HG03432 (cell line): ENCODE measurements at regions not wholly inside any gene's neighbourhood (a gene's known extent, or its start where the extent isn't known, plus 50 kb on each side); places are given as distances from the start of the nearest gene placed in this dataset.
"Not testable (repeated sequence)": the region's sequence is repeated elsewhere in the genome, so short reads cannot be mapped to it uniquely, and the experiment has no call there.

Experiments used
- ATAC-seq: cut with Tn5 transposase; IDR thresholded peaks from one replicate; pipeline ENCODE4 v1.9.1; 2021; ENCODE audit warnings: mild to moderate bottlenecking, moderate library complexity; ENCODE audit not compliant: unreplicated experiment

- ATAC-seq, result no peak
Observed at GRCh38 chr1:68777851-68778250, 281.0 kb upstream of the DEPDC1 start.

GRCh38 chr1:68779841-68780240 is 283.0 kb upstream of the DEPDC1 start:
- not testable (repeated sequence) for ATAC-seq

GRCh38 chr1:68780919-68781318 is 284.0 kb upstream of the DEPDC1 start:
- ATAC-seq, result no peak

DNA sequence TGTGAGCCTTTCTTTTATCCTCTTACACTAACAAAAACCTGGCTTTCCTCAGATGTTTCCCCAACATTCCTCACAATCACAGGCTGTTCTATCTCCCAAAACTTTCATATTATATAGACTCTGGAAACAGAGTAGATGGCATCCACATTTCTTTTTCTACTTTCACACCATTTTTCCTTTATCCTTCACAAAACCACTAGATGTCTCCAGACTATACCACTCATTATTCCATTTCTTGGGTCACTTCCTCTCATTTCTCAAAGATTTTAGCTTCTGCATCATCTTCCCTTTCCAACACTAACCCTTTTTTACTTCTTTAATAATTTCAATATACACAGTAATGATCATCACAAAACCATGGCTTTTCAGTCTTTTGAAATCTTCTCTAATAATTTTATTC is 286.0 kb upstream of the DEPDC1 start:
- ATAC-seq, result no peak

DNA sequence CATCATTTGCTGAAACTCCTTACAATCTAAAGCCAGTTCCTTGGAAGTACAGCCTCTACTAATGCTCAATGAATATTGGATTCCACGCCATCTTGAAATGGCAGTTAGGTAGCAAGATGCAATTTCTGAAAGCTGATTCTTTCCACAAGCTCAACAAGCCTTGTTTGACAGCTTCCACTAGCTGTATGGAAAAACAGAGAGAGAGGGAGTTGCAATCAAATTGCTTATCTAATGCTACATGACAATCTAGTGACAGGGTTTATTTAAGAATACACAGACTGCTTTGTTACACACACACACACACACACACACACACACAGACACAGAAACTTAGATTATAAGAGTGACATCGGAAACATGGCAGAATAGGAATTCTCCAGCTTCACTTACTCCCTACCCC is 288.4 kb upstream of the DEPDC1 start:
- ATAC-seq, result no peak

- no peak for ATAC-seq
Observed at GRCh38 chr1:68788762-68789161, 291.9 kb upstream of the DEPDC1 start.

DNA sequence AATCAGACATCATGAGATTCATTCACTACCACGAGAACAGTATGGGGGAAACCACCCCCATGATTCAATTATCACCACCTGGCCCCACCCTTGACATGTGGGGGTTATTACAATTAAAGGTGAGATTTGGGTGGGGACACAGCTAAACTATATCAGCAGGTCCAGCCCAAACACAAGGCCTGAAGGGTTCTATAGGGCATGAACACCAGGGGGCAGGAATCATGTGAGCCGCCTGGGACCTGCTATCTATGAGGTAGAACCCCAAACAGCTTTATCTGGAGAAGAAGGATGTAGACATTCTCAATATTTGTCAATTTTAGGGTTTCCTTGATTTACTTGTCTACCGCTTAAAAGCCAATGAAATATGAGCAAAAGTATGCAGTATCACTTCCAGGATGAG is 294.9 kb upstream of the DEPDC1 start:
- no peak for ATAC-seq

DNA sequence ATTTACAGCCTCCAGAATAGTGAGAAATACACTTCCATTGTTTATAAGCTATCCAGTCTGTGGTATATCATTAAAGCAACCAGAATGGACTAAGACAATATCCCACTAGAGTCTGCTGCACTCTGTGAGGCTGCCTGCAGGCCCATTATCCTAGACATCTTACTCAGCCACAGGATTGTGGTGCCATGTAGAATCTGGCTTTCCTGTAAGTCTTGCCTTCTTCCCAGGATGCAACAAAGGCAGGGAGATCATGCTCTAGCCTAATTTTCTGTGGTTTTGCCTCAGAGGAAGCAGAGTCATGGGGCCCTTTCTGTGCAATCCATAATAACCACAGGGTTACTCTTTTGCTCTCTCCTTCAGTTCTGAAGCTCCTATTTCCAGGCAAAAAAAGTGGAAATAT is 299.1 kb upstream of the DEPDC1 start:
- no peak for ATAC-seq

DNA sequence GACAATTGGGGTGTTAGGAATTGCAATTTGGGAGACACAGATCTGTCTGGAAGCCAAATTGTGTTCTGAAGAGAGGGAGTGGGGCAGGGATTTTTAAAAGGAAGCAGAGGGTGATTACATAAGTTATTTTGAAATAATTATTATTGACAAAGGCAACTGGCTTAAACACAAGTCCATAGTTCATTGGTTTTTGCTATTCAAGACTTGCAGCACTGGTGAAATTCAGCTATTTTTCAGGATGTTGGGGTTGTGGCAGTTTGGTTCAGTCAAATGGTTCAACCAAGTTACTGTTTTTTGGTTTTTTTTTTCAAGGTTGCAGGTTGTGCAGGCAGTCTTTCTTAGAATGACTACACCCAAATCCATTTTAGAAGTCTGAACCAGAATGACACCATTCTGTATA is 300.0 kb upstream of the DEPDC1 start:
- no peak for ATAC-seq

DNA sequence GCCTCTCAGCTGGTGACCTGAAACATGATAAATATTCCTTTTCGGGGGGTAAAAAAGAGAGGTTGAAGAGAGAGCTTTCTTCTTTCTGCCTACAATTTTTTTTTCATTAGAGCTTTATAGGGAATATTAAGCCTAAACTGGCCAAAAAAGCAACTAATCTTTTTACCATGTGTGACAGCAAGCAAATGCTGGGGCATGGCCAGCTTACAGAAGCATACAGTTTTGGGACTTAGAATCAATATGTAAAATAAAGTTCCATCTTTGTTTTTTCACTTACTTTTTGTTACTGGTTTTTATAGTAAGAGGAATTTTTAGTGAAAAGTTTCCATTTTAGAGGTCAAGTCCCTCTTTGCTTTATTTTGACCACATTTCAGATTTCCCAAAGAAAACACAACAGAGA is 301.2 kb upstream of the DEPDC1 start:
- ATAC-seq, result no peak

DNA sequence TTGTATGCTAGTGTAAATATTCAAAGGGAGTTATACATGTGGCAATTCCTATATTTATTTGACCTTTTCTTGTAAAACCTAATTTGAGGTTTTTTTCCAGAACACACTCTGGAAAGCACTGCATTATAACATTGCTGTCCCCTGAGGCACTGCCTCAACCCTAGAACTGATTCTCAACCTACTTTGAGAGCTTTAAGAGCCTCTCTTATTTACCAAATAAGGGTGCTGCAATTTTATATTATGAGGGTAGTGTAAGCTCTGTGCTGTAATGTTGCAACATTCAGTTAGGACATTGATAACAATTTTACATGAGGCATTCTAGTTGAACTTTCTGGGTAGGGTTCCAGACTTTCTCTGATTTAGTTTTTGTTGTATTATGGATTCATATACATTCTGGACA is 302.2 kb upstream of the DEPDC1 start:
- ATAC-seq, result no peak

GRCh38 chr1:68800182-68800581 is 303.3 kb upstream of the DEPDC1 start:
- ATAC-seq, result no peak

DNA sequence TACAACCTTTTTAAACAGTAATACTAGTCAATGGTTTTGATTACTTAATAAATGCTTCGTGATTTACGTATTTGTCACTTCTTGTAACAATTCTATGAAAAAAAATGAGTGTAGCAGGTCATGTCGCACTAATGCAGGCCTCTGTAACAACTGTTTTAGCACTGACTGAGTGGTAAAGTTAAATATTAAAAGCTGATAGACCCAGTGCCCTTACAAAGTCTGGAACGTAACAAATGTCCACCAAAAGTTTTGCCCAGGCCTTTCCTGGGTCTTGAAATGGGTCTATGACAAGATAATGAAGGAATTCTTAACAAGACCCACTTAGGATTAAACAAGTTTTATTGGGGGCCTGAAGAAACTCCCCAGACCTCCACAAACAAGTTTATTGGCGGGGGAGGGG is 304.6 kb upstream of the DEPDC1 start:
- ATAC-seq, result no peak

GRCh38 chr1:68805097-68805641 is 308.3 kb upstream of the DEPDC1 start:
- ATAC-seq, result no peak

DNA sequence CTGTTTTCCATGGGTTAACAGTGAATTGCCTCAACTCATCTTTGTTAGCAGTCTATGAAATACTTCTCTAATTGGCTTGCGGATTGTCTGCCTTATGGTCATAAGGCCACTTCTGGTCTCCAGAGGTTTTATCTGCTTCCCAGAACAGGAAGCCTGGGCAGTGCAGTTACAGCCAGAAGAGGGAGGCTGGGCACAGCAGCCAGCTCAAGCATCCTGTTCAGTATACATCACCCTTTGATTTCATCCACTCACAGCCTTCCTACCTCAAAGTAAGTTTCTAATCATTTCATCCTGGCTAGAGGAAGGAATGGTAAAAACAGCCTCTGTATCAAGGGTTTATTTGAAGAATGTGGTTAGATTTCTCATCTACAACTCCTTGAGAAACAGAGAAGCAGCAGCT is 311.5 kb upstream of the DEPDC1 start:
- ATAC-seq, result no peak

DNA sequence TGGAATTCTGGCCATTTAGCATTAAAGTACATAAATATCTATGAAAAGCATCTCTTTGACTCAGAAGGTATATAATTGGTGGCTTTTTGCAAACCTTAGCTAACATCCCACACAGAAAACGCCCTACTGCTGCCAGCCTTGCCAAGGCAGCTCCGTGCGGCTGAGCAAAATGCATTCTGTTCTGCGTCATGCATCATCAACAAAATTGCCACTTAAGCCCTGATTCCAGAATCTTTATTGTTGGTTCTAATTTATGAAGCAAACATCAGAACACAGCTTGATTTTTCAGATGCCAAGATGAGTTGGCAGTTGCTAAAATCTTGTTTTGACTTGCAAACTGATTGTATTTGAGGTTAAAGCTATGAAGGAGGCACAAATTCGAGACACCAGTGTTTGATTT is 314.9 kb upstream of the DEPDC1 start:
- no peak for ATAC-seq

DNA sequence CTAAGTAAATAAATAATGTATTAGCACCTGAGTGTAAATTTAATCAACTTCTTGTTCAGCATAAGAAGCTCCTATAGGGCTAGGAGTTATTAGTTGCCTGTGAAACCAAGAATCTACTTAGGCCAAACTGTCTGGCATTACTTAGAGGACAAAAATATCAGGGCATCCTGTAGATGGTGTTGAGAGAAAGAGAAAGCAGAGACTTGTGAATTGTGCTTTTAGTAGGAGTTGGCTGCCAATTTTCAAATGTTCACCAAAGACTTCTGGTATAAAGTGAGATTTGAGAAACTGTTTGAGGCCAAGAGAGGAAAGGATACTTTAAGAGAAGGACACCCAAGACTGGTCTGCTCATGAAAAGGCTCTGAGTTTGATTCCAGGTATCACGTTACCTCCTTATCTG is 315.5 kb upstream of the DEPDC1 start:
- ATAC-seq, result no peak

- ATAC-seq, result no peak
Observed at GRCh38 chr1:68814067-68814466, 317.2 kb upstream of the DEPDC1 start.

DNA sequence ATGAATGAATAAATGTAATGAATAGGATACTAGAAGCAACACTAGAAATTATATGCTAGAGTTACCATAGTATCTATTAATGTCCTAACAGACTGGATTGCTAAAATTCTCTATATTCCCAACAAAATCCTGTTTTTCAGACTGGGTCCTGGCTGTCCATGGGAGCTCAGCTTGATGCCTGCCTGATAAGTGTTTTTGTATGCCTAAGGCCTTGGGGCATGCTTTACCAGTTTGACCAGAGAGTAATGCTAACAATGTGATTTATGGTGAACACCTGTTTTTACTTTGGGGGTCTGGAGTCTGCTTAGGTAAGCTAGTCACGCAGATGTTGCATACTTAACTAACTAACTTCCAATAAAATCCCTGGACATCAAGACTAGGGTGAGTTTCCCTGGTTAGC is 318.8 kb upstream of the DEPDC1 start:
- ATAC-seq, result no peak

GRCh38 chr1:68817505-68818210 is 320.8 kb upstream of the DEPDC1 start:
- ATAC-seq, result not testable (repeated sequence)

- ATAC-seq, result no peak
Observed at GRCh38 chr1:68819190-68819829, 322.4 kb upstream of the DEPDC1 start.

DNA sequence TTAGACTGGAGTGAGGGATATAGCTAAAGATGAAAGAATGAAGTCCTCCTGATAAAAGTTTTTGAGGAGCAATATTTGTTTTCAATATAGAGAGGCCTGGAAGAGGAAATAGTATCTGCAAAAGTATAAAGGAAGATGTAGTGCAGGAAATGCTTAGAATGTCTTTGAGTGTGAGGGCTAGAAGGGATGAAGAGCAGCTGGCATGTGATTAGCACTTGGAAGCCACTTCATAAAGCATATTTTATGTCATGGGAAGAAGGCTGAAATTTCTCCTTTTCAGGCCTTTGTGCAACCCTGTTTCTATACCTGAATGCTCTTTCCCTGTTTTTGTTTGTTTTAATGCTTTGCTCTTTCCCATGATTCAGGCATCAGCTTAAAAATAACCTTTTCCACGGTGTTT is 323.3 kb upstream of the DEPDC1 start:
- no peak for ATAC-seq

- ATAC-seq, result no peak
Observed at GRCh38 chr1:68826836-68827235, 330.0 kb upstream of the DEPDC1 start.
